ENCODE measurements at regions not wholly inside any gene's neighbourhood (a gene's known extent, or its start where the extent isn't known, plus 50 kb on each side); places are given as distances from the start of the nearest gene placed in this dataset.
A peak's percentile ranks its signal among the peaks of the same experiment; 100 is the strongest.
"Not testable (repeated sequence)": the region's sequence is repeated elsewhere in the genome, so short reads cannot be mapped to it uniquely, and the experiment has no call there.

DNA sequence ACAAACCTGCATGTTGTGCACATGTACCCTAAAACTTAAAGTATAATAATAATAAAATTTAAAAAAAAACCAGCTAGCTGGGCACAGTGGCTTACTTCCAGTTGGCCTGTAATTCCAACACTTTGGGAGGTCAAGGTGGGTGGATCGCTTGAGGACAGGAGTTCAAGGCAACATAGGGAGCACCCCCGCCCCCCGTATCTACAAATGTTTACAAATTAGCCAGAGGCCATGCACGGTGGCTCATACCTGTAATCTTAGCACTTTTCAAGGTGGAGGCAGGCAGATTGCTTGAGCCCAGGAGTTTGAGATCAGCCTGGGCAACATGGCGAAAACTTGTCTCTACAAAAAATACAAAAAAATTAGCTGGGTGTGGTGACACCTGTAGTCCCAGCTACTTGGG, 58.3 kb upstream of the NXT1 start:
- not testable (repeated sequence) for H3K23ac ChIP-seq (ENCODE audit: low read length in 2 of 2); H3K9me3 ChIP-seq (ENCODE audit: control insufficient read depth, low read length); H2AK5ac ChIP-seq (ENCODE audit: low read length, severe bottlenecking); H2BK15ac ChIP-seq (ENCODE audit: low read depth, poor library complexity, severe bottlenecking); H3K18ac ChIP-seq (ENCODE audit: low read depth in 1 of 2, low read length in 2 of 2); H3K4me3 ChIP-seq (ENCODE audit: insufficient read depth in 1 of 2, low read depth in 1 of 2, low read length in 2 of 2); H2BK120ac ChIP-seq (ENCODE audit: low read depth, low read length); DNase-seq; H2BK5ac ChIP-seq (ENCODE audit: low read depth, low read length, poor library complexity, severe bottlenecking); H3K9ac ChIP-seq (ENCODE audit: low read length); H2AFZ ChIP-seq (ENCODE audit: low read depth, low read length); H4K8ac ChIP-seq (ENCODE audit: low read length); H3K36me3 ChIP-seq (ENCODE audit: control insufficient read depth in 1 of 2, insufficient read depth in 2 of 2, low read depth in 1 of 2, low read length in 2 of 2); H3K4me2 ChIP-seq (ENCODE audit: low read length, poor library complexity, severe bottlenecking); H3K4ac ChIP-seq (ENCODE audit: low read depth in 1 of 2, low read length in 2 of 2); H3K27ac ChIP-seq (ENCODE audit: low read length, poor library complexity, severe bottlenecking); H3K79me1 ChIP-seq (replicated peaks; ENCODE audit: low read length, poor library complexity, severe bottlenecking); H3K14ac ChIP-seq (ENCODE audit: low read length in 2 of 2); H2BK12ac ChIP-seq (ENCODE audit: low read length in 2 of 2); H4K91ac ChIP-seq (ENCODE audit: low read length)
- peaks cover 0 to 72% of the 10 kb centered on the region in 2 experiments for H3K27me3 ChIP-seq (ENCODE audit: control insufficient read depth in 1 of 2, insufficient read depth in 1 of 2, low read length in 2 of 2)
- WGBS = 89% methylated on average over 3 of the region's 5 CpGs
- H3K4me1 ChIP-seq (ENCODE audit: control insufficient read depth, insufficient read depth, low read depth, low read length) = peaks cover 14% of the 10 kb centered on the region

DNA sequence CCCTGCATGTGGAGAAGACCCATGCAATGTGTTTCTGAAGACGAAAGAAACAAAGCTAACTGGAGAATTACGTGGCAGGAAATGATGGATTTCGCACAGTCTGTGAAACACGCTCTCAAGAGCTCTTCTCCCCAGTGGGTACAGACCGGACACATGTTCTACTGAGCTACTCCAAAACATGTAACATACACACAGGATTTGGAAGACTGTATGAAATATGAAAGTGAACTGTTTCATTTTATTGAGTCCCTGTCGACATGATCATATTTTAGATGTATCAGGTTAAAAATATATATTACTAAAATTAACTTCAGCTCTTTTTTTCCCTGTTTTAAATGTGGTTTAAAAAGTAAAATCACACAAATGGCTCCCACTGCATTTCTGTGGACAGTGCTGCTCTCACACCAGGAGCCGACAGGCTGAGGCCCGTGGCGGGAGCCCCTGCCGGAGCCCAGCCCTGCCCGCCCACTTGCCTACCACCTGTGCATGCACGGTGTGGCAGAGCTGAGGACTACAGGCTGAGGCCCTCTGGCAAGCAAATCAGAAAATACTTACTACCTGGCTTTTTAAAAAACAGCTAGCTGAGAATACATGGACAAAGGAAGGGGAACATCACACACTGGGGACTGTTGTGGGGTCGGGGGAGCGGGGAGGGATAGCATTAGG, 58.9 kb upstream of the NXT1 start:
- Histone ChIP-seq H3K79me1 (replicated peaks; ENCODE audit: low read length, poor library complexity, severe bottlenecking) (no peaks in the 10 kb centered on the region), H4K8ac (ENCODE audit: low read length) (no peak overlapping the region), H3K4me3 (ENCODE audit: insufficient read depth in 1 of 2, low read depth in 1 of 2, low read length in 2 of 2) (no peak overlapping the region), H3K27ac (ENCODE audit: low read length, poor library complexity, severe bottlenecking) (no peak overlapping the region), H3K4me1 (ENCODE audit: control insufficient read depth, insufficient read depth, low read depth, low read length) (peaks cover 15% of the 10 kb centered on the region), H2AFZ (ENCODE audit: low read depth, low read length) (no peak overlapping the region), H3K9me3 (ENCODE audit: control insufficient read depth, low read length) (no peaks in the 10 kb centered on the region), H3K14ac (ENCODE audit: low read length in 2 of 2) (no peak overlapping the region), H2BK15ac (ENCODE audit: low read depth, poor library complexity, severe bottlenecking) (no peak overlapping the region), H3K36me3 (ENCODE audit: control insufficient read depth in 1 of 2, insufficient read depth in 2 of 2, low read depth in 1 of 2, low read length in 2 of 2) (no peaks in the 10 kb centered on the region), H3K27me3 (ENCODE audit: control insufficient read depth in 1 of 2, insufficient read depth in 1 of 2, low read length in 2 of 2) (peaks cover 0 to 70% of the 10 kb centered on the region in 2 experiments), H3K4me2 (ENCODE audit: low read length, poor library complexity, severe bottlenecking) (no peak overlapping the region), H3K18ac (ENCODE audit: low read depth in 1 of 2, low read length in 2 of 2) (no peak overlapping the region), H4K91ac (ENCODE audit: low read length) (no peak overlapping the region), H2BK5ac (ENCODE audit: low read depth, low read length, poor library complexity, severe bottlenecking) (no peak overlapping the region), H2BK12ac (ENCODE audit: low read length in 2 of 2) (no peak overlapping the region), H3K4ac (ENCODE audit: low read depth in 1 of 2, low read length in 2 of 2) (no peak overlapping the region), H2BK120ac (ENCODE audit: low read depth, low read length) (no peak overlapping the region), H3K23ac (ENCODE audit: low read length in 2 of 2) (no peak overlapping the region), H2AK5ac (ENCODE audit: low read length, severe bottlenecking) (no peak overlapping the region), H3K9ac (ENCODE audit: low read length) (no peak overlapping the region)
- 87% methylated on average over 9 of the region's 14 CpGs for WGBS
- DNase-seq = no peak

DNA sequence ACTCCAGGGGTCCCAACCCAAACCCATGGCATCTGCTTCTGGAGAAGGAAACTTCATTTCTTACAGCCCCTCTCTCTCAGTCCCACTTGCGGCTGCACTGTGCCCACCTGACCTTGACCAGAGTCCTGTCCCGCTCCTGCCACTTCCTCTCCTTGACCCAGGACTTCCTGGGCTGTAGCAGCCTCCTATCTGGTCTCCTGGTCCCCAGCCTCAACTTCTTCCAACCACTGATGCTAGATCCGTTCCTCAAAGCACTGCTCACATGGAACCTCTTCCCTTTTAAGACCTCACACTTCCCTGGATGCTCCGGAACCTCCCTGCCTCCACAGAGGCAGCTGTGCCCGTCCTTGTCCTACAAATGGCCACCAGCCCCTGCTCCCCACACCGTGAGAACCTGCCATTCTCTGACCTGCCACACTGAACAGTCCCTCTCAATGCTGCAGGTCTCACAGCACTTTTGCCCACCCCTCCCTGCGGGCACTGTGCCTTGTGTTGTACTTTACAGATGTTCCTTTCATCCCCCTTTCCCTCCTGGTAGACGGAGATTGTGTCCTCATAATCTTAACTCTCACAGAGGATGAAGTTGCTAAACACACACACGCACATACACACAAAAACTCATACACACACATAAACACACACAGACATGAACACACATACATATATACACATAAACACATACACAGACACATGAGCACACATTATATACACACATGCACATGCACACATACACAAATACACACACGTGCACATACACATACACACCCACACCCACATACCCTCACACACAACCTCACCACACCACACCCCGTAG, 59.6 kb upstream of the NXT1 start:
- peaks cover 16% of the 10 kb centered on the region for H3K4me1 ChIP-seq (ENCODE audit: control insufficient read depth, insufficient read depth, low read depth, low read length)
- no peaks in the 10 kb centered on the region for H3K79me1 ChIP-seq (replicated peaks; ENCODE audit: low read length, poor library complexity, severe bottlenecking)
- H2BK5ac ChIP-seq (ENCODE audit: low read depth, low read length, poor library complexity, severe bottlenecking) = no peak overlapping the region
- H3K27ac ChIP-seq (ENCODE audit: low read length, poor library complexity, severe bottlenecking) = no peak overlapping the region
- WGBS = 85% methylated on average over 11 of the region's 11 CpGs
- H3K18ac ChIP-seq (ENCODE audit: low read depth in 1 of 2, low read length in 2 of 2) = peak overlapping the region in 1 of 2 experiments; percentile 18
- no peaks in the 10 kb centered on the region for H3K9me3 ChIP-seq (ENCODE audit: control insufficient read depth, low read length)
- no peak overlapping the region for H2BK12ac ChIP-seq (ENCODE audit: low read length in 2 of 2)
- H3K4me3 ChIP-seq (ENCODE audit: insufficient read depth in 1 of 2, low read depth in 1 of 2, low read length in 2 of 2) = no peak overlapping the region
- H2AK5ac ChIP-seq (ENCODE audit: low read length, severe bottlenecking) = no peak overlapping the region
- no peak overlapping the region for H2BK15ac ChIP-seq (ENCODE audit: low read depth, poor library complexity, severe bottlenecking)
- no peak overlapping the region for H4K8ac ChIP-seq (ENCODE audit: low read length)
- no peak overlapping the region for H2AFZ ChIP-seq (ENCODE audit: low read depth, low read length)
- H3K9ac ChIP-seq (ENCODE audit: low read length) = no peak overlapping the region
- H3K23ac ChIP-seq (ENCODE audit: low read length in 2 of 2) = no peak overlapping the region
- peak overlapping the region in 1 of 2 experiments; percentile 44 for H3K14ac ChIP-seq (ENCODE audit: low read length in 2 of 2)
- no peak overlapping the region for H3K4me2 ChIP-seq (ENCODE audit: low read length, poor library complexity, severe bottlenecking)
- no peaks in the 10 kb centered on the region for H3K36me3 ChIP-seq (ENCODE audit: control insufficient read depth in 1 of 2, insufficient read depth in 2 of 2, low read depth in 1 of 2, low read length in 2 of 2)
- no peak overlapping the region for H3K4ac ChIP-seq (ENCODE audit: low read depth in 1 of 2, low read length in 2 of 2)
- peaks cover 0 to 66% of the 10 kb centered on the region in 2 experiments for H3K27me3 ChIP-seq (ENCODE audit: control insufficient read depth in 1 of 2, insufficient read depth in 1 of 2, low read length in 2 of 2)
- no peak for DNase-seq
- no peak overlapping the region for H4K91ac ChIP-seq (ENCODE audit: low read length)
- H2BK120ac ChIP-seq (ENCODE audit: low read depth, low read length) = no peak overlapping the region

DNA sequence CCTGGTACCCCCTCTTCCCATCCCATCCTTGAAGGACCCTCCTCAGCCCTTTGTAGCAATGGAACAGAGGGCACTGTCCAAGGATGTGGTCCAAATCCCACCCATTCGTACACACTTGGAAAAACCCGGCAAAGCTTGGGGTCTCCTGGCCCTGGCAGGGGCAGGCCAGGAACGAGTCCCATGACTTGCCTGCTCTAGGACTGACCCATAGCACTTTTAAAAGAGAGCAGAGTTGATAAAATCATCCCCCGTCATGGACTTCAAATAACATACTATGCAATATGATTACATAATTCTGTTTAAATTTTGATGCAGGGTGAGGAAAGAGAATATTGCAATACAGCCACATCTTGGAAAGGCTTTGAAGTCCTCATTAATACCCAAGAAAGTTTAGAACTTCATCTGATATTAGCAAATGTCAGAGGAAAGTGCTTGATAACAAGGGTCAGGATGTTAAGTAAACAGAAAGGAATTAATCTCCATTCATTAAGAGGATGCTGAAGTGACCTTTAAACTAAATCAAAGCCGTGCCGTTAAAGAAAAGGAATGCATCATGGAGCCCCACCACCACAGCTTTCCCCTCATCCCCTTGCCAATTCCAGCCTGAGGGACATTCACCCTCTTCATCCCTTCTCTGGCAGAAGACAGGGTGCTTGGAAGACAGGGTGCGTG, 60.7 kb upstream of the NXT1 start:
- no peak overlapping the region for H3K4me3 ChIP-seq (ENCODE audit: insufficient read depth in 1 of 2, low read depth in 1 of 2, low read length in 2 of 2)

More for the DNA sequence above, 60.7 kb upstream of the NXT1 start:
- Histone ChIP-seq H3K18ac (ENCODE audit: low read depth in 1 of 2, low read length in 2 of 2) (no peak overlapping the region), H2AK5ac (ENCODE audit: low read length, severe bottlenecking) (no peak overlapping the region), H3K23ac (ENCODE audit: low read length in 2 of 2) (no peak overlapping the region), H2AFZ (ENCODE audit: low read depth, low read length) (no peak overlapping the region), H2BK12ac (ENCODE audit: low read length in 2 of 2) (no peak overlapping the region), H3K79me1 (replicated peaks; ENCODE audit: low read length, poor library complexity, severe bottlenecking) (no peaks in the 10 kb centered on the region), H3K27me3 (ENCODE audit: control insufficient read depth in 1 of 2, insufficient read depth in 1 of 2, low read length in 2 of 2) (peaks cover 0 to 57% of the 10 kb centered on the region in 2 experiments), H4K8ac (ENCODE audit: low read length) (no peak overlapping the region), H2BK5ac (ENCODE audit: low read depth, low read length, poor library complexity, severe bottlenecking) (no peak overlapping the region), H3K27ac (ENCODE audit: low read length, poor library complexity, severe bottlenecking) (no peak overlapping the region), H2BK120ac (ENCODE audit: low read depth, low read length) (no peak overlapping the region), H3K4ac (ENCODE audit: low read depth in 1 of 2, low read length in 2 of 2) (no peak overlapping the region), H3K9ac (ENCODE audit: low read length) (no peak overlapping the region), H2BK15ac (ENCODE audit: low read depth, poor library complexity, severe bottlenecking) (no peak overlapping the region), H3K14ac (ENCODE audit: low read length in 2 of 2) (no peak overlapping the region), H3K4me1 (ENCODE audit: control insufficient read depth, insufficient read depth, low read depth, low read length) (peaks cover 16% of the 10 kb centered on the region), H3K36me3 (ENCODE audit: control insufficient read depth in 1 of 2, insufficient read depth in 2 of 2, low read depth in 1 of 2, low read length in 2 of 2) (no peaks in the 10 kb centered on the region), H3K9me3 (ENCODE audit: control insufficient read depth, low read length) (no peaks in the 10 kb centered on the region), H4K91ac (ENCODE audit: low read length) (no peak overlapping the region), H3K4me2 (ENCODE audit: low read length, poor library complexity, severe bottlenecking) (no peak overlapping the region)
- WGBS = 83% methylated on average over 6 of the region's 7 CpGs
- DNase-seq = no peak
